ENCODE measurements at regions not wholly inside any gene's neighbourhood (a gene's known extent, or its start where the extent isn't known, plus 50 kb on each side); places are given as distances from the start of the nearest gene placed in this dataset.
"Not testable (repeated sequence)": the region's sequence is repeated elsewhere in the genome, so short reads cannot be mapped to it uniquely, and the experiment has no call there.

- not testable (repeated sequence) for H3K27ac Mint-ChIP-seq; DNase-seq; H3K36me3 Mint-ChIP-seq (ENCODE audit: low read depth); H3K4me1 Mint-ChIP-seq; H3K4me3 Mint-ChIP-seq; H3K9me3 ChIP-seq (ENCODE audit: control insufficient read depth, low read length, poor library complexity, severe bottlenecking); ATAC-seq
- H3K27me3 Mint-ChIP-seq, result peaks cover 16% of the 10 kb centered on the region
Observed at GRCh38 chr1:148341729-148342128, 141.4 kb downstream of the PPIAL4G start.

GRCh38 chr1:148336121-148336918 lies 146.8 kb downstream of the PPIAL4G start:
- Mint-ChIP-seq H3K27ac (peak overlapping the region; percentile 100), H3K27me3 (peaks cover 11% of the 10 kb centered on the region), H3K4me1 (peaks cover 27% of the 10 kb centered on the region), H3K4me3 (peak overlapping the region; percentile 99)
- not testable (repeated sequence) for DNase-seq; ATAC-seq; H3K9me3 ChIP-seq (ENCODE audit: control insufficient read depth, low read length, poor library complexity, severe bottlenecking); H3K36me3 Mint-ChIP-seq (ENCODE audit: low read depth)

- no peaks in the 10 kb centered on the region for H3K9me3 ChIP-seq (ENCODE audit: control insufficient read depth, low read length, poor library complexity, severe bottlenecking)
- peak; percentile 81 for ATAC-seq
- peaks cover 27% of the 10 kb centered on the region for H3K4me1 Mint-ChIP-seq
- DNase-seq, result peak; percentile 40 to 63 (median 49)
- H3K36me3 Mint-ChIP-seq (ENCODE audit: low read depth), result peaks cover 4% of the 10 kb centered on the region
- peak overlapping the region; percentile 100 for H3K27ac Mint-ChIP-seq
- H3K4me3 Mint-ChIP-seq, result peak overlapping the region; percentile 99
- peaks cover 25% of the 10 kb centered on the region for H3K27me3 Mint-ChIP-seq
Observed at GRCh38 chr1:148334339-148335130, 148.6 kb downstream of the PPIAL4G start.

GRCh38 chr1:148333875-148334338 lies 149.2 kb downstream of the PPIAL4G start:
- DNase-seq (no peak), ATAC-seq (peak; percentile 0)
- peaks cover 4% of the 10 kb centered on the region for H3K36me3 Mint-ChIP-seq (ENCODE audit: low read depth)
- H3K4me1 Mint-ChIP-seq, result peaks cover 27% of the 10 kb centered on the region
- H3K4me3 Mint-ChIP-seq, result peak overlapping the region; percentile 99
- peak overlapping the region; percentile 100 for H3K27ac Mint-ChIP-seq
- H3K9me3 ChIP-seq (ENCODE audit: control insufficient read depth, low read length, poor library complexity, severe bottlenecking), result no peaks in the 10 kb centered on the region
- H3K27me3 Mint-ChIP-seq, result peaks cover 26% of the 10 kb centered on the region

GRCh38 chr1:148328884-148329283 lies 154.2 kb downstream of the PPIAL4G start:
- H3K4me1 Mint-ChIP-seq, result peaks cover 5% of the 10 kb centered on the region
- peaks cover 51% of the 10 kb centered on the region for H3K27me3 Mint-ChIP-seq
- DNase-seq (no peak), ATAC-seq (no peak)
- H3K4me3 Mint-ChIP-seq, result no peak overlapping the region
- H3K36me3 Mint-ChIP-seq (ENCODE audit: low read depth), result peaks cover 4% of the 10 kb centered on the region
- H3K27ac Mint-ChIP-seq, result no peak overlapping the region
- H3K9me3 ChIP-seq (ENCODE audit: control insufficient read depth, low read length, poor library complexity, severe bottlenecking), result no peaks in the 10 kb centered on the region

- not testable (repeated sequence) for H3K4me3 Mint-ChIP-seq; ATAC-seq; H3K36me3 Mint-ChIP-seq (ENCODE audit: low read depth); DNase-seq; H3K9me3 ChIP-seq (ENCODE audit: control insufficient read depth, low read length, poor library complexity, severe bottlenecking); H3K4me1 Mint-ChIP-seq; H3K27ac Mint-ChIP-seq
- H3K27me3 Mint-ChIP-seq, result peaks cover 45% of the 10 kb centered on the region
Observed at GRCh38 chr1:148325031-148325430, 158.1 kb downstream of the PPIAL4G start.

- not testable (repeated sequence) for H3K36me3 Mint-ChIP-seq (ENCODE audit: low read depth); H3K9me3 ChIP-seq (ENCODE audit: control insufficient read depth, low read length, poor library complexity, severe bottlenecking); ATAC-seq; H3K4me1 Mint-ChIP-seq; H3K27ac Mint-ChIP-seq; DNase-seq; H3K4me3 Mint-ChIP-seq
- peaks cover 39% of the 10 kb centered on the region for H3K27me3 Mint-ChIP-seq
Observed at GRCh38 chr1:148324465-148324864, 158.6 kb downstream of the PPIAL4G start.

- DNase-seq; H3K36me3 Mint-ChIP-seq (ENCODE audit: low read depth); H3K27ac Mint-ChIP-seq; H3K9me3 ChIP-seq (ENCODE audit: control insufficient read depth, low read length, poor library complexity, severe bottlenecking); ATAC-seq: not testable (repeated sequence)
- Mint-ChIP-seq H3K4me1 (peaks cover 15% of the 10 kb centered on the region), H3K27me3 (peaks cover 37% of the 10 kb centered on the region), H3K4me3 (peak overlapping the region; percentile 33)
Observed at GRCh38 chr1:148320079-148320478, 163.0 kb downstream of the PPIAL4G start.

- H3K9me3 ChIP-seq (ENCODE audit: control insufficient read depth, low read length, poor library complexity, severe bottlenecking), result no peaks in the 10 kb centered on the region
- peaks cover 28% of the 10 kb centered on the region for H3K27me3 Mint-ChIP-seq
- DNase-seq (no peak), ATAC-seq (no peak)
- peak overlapping the region; percentile 83 for H3K27ac Mint-ChIP-seq
- peaks cover 15% of the 10 kb centered on the region for H3K4me1 Mint-ChIP-seq
- H3K36me3 Mint-ChIP-seq (ENCODE audit: low read depth), result peaks cover 2% of the 10 kb centered on the region
- peak overlapping the region; percentile 97 for H3K4me3 Mint-ChIP-seq
Observed at GRCh38 chr1:148318904-148319242, 164.2 kb downstream of the PPIAL4G start.

- DNase-seq (peak in 1 of 3 donors; percentile 31), ATAC-seq (peak; percentile 95)
- Mint-ChIP-seq H3K36me3 (ENCODE audit: low read depth) (peaks cover 2% of the 10 kb centered on the region), H3K4me3 (peak overlapping the region; percentile 97), H3K27ac (peak overlapping the region; percentile 83), H3K27me3 (peaks cover 28% of the 10 kb centered on the region), H3K4me1 (peaks cover 15% of the 10 kb centered on the region)
- no peaks in the 10 kb centered on the region for H3K9me3 ChIP-seq (ENCODE audit: control insufficient read depth, low read length, poor library complexity, severe bottlenecking)
Observed at GRCh38 chr1:148318123-148318903, 164.8 kb downstream of the PPIAL4G start.

- ATAC-seq, result no peak
- peaks cover 15% of the 10 kb centered on the region for H3K4me1 Mint-ChIP-seq
- peaks cover 34% of the 10 kb centered on the region for H3K27me3 Mint-ChIP-seq
- no peak overlapping the region for H3K27ac Mint-ChIP-seq
- H3K36me3 Mint-ChIP-seq (ENCODE audit: low read depth), result peaks cover 2% of the 10 kb centered on the region
- no peak for DNase-seq
- H3K9me3 ChIP-seq (ENCODE audit: control insufficient read depth, low read length, poor library complexity, severe bottlenecking), result no peaks in the 10 kb centered on the region
- H3K4me3 Mint-ChIP-seq, result peak overlapping the region; percentile 97
Observed at GRCh38 chr1:148317288-148317985, 165.4 kb upstream of the NBPF11 start.

GRCh38 chr1:148315071-148315811 lies 163.2 kb upstream of the NBPF11 start:
- H3K9me3 ChIP-seq (ENCODE audit: control insufficient read depth, low read length, poor library complexity, severe bottlenecking), result no peaks in the 10 kb centered on the region
- Mint-ChIP-seq H3K27me3 (peaks cover 49% of the 10 kb centered on the region), H3K36me3 (ENCODE audit: low read depth) (peaks cover 2% of the 10 kb centered on the region), H3K4me3 (no peak overlapping the region), H3K27ac (no peak overlapping the region), H3K4me1 (peaks cover 15% of the 10 kb centered on the region)
- DNase-seq, result no peak
- ATAC-seq, result no peak

All from T-helper 17 cell (primary cell).